Fibroblast of gingiva (primary cell): ENCODE measurements at regions not wholly inside any gene's neighbourhood (a gene's known extent, or its start where the extent isn't known, plus 50 kb on each side); places are given as distances from the start of the nearest gene placed in this dataset.
"Not testable (repeated sequence)": the region's sequence is repeated elsewhere in the genome, so short reads cannot be mapped to it uniquely, and the experiment has no call there.

ENCODE experiments used
- DNase-seq: peaks from one replicate; pipeline ENCODE4 v3.0.0-alpha.2; 2011; ENCODE audit warnings: low read depth

DNA sequence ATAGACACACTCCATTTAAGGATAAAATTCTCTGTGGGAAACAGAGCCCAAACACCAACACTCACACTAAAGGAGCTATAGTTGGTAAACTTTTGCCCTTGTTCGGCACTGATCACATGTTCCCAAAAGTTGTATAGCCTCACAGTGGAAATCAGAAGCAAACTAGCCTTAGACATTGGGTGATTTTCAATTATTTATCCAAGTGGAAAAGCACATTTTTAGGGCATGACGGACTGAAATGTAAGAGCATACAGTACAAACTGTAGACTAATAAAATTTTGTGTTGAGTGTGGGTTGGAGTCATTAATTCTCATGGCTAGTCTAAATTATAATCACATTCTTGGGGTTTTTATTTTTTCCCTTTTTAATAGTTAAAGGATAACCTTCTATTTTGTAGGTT, 202.4 kb downstream of the MOXD1 start:
- peak; percentile 49 for DNase-seq

DNA sequence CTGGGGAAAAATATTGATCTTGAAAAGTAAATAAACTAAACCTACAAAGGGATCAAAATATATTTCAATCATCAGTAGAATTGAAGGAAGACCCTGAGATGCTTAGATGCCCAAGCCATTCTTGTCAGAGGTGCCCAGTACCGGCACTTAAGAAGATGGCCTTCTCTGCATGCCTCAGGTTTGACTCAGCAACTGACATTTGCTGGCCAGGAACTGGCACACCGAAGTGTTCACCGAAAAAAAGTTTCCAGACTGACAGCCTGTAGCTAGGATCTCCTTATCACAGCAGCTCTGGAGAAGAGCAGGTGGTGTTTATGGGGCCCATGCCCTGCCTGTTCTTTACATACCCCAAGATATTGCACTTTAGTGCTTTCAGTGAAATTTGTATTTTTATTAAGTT, 203.2 kb downstream of the MOXD1 start:
- DNase-seq = peak; percentile 22

DNA sequence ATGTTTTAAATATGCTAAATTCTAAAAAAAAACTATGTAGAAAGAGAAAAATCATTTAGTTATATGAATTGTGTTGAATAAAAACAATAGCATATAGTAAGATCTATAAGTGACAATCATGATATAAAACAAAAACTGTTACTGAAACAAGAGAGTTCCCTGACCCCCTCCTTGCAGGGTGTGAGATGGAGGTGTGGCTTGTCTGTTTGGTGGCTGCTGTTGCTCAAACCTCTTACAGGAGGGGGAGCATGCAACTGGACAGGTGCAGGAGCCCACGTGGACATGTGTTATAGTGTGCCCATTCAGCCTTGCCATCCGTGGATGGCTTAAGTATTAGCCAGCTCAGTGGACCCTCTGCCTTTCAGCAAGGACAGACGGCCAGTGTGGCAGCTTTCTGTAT, 206.7 kb downstream of the MOXD1 start:
- DNase-seq = no peak

DNA sequence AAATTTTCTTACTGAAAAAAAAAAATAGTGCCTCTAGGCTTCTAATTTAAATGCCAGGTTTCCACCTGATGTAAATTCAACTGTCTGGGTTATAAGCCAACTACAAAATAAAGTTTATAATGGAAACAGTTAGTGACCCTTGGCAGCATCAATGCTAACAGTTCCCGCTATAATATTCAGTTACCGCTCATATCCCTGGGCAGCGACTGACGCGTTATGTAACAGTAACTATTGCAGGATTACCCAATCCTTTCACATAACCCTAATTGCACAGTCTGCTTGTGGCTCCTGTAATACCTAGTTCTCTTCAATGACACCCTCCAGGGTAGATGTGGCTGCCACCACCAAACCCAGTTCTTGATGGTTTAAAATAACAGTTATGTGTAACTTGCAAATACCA, 208.6 kb downstream of the MOXD1 start:
- peak; percentile 14 for DNase-seq

DNA sequence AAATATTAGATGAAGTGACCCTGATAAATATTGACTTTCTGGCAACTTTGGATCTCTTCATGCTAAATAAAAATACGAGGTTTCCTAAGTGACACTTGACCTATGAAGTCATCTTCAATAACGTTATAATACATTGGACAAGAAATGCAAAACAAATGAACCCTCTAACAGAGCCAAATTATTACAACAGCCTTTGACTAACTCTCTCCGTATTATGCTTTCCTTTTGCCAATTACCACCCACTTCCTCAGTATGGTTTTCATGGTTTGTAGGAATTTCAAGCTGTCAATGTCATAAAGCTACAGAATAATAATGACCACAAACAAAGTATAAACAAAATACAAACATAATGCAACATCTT, 210.5 kb downstream of the MOXD1 start:
- DNase-seq = peak; percentile 88

DNA sequence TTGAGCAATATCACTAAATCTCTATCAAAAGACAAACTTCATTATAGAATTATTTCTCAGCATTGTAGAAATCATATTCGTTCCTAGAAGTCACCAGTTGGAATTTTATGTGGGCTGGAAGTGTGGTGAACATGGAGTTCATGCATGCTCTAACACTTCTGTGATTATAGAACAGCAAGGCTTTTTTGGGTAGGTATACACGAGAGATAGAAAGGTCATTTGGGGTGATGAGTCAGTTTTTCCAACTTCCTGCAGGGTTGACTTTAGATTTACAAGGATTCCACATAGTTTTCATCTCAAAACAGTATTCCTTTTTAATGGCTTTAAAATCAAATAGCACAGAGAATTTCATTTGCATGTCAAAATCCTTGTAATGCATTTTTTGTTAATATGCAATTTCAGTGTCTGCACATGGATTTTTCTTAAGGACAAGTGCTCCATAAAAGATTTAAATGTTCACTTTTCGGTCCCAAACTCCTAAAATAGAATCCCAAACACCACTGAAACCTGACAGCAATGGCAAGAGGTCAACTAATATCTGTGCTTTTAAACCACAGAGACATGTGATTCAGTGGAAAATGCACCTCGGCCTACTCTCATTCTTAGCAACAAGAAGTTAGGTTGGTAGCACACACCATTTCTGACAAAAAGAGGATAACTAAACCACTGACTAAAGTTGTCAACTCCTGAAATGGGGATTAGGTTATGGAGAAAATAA, 211.0 kb downstream of the MOXD1 start:
- DNase-seq = peak; percentile 10

DNA sequence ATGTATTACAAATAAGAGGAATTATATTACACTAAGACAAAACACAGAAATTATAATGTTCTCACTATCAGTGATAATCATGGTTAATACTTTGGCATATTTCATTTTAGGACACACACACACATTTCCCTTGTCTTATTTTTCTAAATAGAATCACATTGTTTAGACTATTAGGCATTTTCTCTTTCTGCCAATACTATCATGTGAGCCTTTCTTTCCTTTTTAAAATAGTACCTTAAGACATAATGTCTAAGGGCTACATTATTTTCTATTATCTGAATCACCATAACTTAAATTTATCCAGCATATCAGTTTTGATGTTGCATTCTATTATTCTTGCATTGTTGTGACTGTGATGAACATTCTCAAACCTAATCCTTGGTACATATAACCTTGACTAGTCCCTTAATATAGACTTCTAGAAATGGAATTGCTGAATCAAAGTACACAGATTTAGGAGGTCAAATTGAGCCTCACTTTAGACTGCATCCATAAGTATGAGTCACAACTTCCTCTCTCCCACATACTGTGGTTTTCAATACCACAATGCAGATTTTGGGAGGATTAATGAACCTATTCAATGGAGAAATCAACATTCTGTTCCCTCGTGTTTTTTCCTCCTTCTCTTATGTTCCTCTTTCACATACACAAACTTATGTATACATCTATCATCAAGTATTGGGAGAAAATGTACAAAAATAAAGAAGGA, 212.6 kb downstream of the MOXD1 start:
- peak; percentile 50 for DNase-seq

DNA sequence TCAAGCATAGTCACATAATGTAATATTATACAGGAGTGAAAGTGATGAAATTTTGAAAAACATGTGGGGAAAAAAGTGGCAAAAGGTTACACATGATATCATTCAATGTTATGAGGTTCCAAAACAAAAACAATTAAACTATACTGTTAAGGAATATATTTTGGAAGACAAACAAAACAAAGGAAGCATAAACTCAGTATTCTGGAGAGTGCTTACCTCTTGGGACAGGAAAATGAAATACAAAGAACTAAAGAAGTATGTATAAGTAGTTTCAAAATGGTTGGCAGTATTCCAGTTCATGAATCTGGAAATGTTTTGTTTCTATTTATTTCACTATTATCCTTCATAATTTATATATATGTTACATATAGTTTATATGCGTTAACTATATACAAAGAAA, 213.5 kb downstream of the MOXD1 start:
- no peak for DNase-seq

DNA sequence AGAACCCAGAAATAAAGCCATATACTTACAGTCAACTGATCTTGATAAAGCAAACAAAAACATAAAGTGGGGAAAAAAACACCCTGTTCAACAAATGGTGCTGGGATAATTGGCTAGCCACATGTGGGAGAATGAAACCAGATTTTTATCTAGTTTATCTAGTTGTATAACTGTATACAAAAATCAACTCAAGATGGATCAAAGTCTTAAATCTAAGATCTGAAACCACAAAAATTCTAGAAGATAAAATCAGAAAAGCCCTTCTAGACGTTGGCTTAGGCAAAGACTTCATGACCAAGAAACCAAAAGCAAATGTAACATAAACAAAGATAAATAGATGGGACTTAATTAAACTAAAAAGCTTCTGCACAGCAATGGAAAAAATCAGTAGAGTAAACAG, 216.3 kb downstream of the MOXD1 start:
- DNase-seq = not testable (repeated sequence)

DNA sequence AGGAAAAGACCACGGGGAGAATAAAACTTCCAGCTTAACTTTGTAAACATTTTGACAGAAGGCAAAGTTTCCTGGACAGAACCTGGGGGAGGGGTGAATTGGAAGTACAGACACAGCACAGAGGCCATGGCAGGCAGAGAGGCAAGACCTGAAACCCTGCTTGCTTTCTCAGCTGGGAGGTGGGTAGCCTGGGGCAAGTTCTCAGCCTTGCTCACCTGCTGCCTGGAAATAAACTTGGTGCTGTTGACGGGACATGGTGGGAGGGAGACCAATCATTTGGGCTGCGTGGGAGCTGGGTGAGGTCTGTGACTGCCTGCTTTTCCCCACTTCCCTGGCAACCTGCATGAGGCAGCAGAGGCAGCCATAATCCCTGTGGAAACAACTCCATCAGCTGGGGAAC, 221.3 kb downstream of the MOXD1 start:
- DNase-seq = no peak

DNA sequence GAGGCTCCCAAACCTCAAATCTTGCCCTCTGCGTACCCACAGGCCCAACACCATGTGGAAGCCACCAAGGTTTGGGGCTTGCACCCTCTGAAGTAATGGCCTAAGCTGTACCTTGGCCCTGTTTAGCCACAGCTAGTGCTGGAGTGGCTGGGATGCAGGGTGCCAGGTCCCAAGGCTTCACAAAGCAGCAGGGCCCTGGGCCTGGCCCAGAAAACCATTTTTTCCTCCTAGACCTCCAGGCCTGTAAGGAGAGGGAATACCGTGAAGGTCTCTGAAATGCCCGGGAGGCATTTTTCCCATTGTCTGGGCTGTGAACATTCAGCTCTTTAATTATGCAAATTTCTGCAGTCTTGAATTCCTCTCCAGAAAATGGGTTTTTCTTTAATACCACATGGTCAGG, 223.7 kb upstream of the CCN2 start:
- no peak for DNase-seq

DNA sequence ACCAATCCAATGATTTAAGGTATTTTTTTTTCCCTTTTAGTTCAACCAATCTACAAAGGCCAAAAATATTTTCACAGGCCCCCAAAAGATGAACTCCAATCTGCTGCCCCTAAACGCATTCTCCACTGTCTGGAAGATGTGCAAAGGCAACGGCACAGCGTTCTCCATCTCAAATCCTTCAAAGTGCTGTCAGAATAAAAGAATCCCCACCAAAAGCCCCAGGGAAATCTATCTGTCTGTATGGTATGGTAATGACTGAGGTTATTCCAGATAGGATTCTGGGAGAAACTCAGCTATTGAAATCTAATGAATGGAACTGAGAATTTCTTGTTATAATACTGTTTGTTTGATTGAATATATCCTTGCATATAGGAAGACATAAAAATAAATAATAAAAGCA, 217.8 kb upstream of the CCN2 start:
- no peak for DNase-seq

DNA sequence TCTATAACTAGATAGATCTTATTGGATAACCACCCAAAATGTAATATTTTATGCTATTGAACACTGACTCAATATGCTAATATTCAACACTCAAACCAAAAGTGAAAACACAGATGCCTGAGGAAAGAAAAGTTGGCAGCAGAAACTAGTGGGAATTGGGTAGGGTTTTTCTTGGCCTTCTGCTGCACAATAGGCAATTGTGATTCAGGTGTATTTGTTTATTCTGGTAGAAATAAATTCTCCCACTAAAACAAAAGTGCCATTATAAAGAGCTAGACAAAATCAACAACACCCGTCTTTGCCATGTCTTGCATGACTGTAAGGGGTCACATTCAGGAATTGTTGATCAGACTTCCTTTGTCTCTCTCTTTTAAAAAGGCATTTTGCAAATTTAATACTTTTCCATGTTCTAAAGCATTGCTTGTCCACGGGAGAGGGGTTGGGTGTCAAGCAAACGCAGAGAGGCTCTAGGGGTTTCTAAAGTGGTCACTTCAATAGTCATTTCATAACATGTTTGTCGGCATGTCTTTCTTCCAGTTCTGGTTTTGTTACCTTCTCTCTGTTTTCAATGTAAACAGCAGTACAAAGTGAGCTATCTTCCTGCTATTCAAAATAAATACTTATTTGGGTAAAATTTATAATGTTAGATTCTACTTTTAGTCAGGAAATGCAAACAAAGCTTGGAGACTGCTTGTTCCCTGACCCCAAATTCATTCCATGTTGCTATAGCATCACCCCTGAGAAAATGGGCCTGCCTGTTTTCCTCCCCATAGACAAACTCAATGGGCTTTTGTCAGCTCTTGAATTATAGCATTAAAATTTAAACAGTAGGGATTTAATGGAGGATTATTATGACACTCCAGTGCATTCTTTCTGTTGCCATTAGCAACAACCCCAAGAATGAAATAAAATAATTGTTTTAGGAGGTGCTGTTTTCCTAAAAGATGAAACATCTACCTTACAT, 217.0 kb upstream of the CCN2 start:
- DNase-seq = no peak

DNA sequence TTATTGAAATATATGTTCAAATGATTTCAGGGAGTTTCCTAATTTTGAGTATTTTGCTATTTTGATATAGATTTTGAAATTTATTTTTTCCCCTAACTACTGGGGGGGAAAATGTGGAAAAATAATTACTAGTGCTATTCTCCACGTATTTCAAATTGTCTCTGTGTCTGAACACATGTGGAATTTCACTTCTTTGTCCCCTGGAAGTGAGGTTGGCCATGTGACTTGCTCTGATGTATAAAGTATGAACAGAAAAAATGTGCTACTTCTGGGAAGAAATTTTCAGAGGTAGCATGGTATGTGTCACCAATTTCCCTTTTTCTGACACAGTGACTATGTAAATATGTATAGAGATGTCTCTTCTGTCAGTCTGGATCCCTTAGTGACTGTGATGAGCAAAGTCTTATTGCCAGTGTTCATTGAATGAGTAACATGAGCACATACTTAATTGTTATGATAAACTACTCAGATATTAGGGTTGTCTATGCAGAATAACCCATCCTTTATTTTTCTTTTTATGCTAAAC, 215.4 kb upstream of the CCN2 start:
- no peak for DNase-seq

DNA sequence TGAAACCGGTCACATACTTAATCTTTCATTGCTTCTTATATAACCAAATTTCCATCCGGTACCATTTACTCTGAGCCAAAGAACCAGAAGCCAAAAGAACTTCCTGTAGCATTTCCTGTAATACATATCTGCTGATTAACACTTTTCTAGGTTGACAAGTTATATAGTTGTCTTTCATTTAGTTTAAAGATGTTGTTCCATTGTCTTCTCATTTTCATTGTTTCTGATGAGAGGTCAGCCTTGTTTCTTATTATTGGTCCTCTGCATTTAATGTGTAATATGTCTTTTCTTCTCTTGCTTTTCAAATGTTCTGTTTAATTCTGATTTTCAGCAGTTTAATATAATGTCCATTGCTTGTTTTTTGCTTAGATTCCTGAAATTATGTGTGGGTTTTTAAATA, 214.5 kb upstream of the CCN2 start:
- DNase-seq = no peak

DNA sequence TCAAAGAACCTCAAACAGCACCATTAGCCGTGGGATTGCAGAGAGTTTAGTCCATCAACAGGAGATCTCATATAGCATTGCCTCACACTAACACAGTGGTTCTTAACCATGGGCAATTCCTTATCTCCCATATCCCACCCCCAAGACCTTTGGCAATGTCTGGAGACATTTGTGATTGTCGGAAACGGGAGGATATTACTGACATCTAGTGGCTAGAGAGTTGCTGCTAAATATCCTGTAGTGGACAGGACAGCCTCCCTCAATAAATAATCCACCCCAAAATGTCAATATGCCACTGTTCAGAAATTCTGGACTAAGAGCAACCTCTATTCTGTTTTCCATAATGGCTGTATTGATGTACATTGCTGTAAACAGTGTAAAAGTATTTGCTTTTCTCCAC, 210.1 kb upstream of the CCN2 start:
- DNase-seq = peak; percentile 48

DNA sequence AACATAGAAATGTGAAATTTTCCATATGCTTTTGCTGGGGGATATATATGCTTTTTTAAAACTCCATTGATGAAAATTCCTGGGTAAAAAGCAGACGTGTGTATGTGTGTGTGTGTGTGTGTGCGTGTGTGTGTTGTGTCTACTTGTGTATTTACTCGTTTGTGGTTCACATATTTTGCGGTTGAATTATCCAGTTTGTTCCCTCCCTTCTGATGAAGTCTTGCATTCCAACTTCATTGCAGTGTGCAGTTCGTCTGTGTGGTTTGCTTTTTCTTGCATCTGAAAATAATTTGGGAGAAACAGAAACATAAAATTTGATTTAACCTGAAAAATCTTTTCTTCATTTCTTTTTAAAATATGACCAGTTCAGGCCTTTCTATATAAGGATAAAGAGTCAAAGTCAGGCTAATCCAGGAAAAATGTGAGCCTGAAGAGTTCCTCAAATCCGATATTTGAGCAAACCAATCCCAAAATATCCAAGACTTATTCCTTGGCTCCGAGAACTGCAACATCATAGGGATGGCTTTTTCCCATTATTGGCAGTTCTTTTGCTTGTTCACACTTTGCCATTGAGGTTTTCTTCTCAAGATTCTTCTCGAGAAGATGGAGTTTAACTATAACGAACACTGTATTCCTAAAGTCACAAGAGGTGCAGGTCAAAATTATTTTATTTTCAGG, 202.2 kb upstream of the CCN2 start:
- DNase-seq = peak; percentile 95

DNA sequence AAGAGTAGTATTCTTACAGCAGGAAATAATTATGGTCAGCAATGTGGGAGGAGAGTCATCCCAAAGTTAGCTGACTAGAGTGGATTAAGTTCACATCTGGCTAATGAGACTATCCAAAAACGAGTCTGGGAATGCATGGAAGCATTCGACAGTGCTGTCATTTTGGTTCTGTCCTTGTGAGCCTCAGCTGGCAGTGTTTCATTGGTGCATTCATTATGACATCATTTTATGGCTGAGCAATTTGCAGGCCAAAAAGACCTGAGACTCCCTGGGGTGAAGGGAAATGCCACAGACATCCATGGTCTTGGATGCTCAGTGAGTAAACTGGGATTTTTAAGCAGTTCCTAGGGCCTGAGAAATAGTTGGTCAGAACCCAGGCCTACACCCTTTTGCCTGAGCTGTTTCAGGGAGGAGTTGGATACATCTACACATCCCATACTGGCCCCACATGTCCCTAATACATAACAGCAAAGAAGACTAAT, 196.4 kb upstream of the CCN2 start:
- peak; percentile 95 for DNase-seq

DNA sequence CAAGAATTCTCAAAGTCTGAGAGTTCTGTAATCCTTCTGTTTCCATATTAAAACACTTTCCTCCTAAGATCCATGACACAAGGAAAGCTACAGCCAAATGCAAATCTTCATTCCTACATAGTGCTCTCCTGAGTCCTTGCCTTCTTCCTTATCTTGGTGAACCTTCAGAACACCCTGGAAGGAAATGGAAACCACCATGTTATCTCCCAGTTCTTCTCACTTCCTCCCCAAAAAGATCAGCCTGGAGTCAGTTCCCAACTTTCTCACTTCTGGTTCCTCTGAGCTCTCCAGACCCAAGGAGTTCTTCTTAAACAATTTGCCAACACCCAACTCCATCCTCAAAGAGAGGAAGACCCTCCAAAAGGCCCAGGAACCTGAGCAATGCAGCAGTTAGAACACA, 193.3 kb upstream of the CCN2 start:
- no peak for DNase-seq

DNA sequence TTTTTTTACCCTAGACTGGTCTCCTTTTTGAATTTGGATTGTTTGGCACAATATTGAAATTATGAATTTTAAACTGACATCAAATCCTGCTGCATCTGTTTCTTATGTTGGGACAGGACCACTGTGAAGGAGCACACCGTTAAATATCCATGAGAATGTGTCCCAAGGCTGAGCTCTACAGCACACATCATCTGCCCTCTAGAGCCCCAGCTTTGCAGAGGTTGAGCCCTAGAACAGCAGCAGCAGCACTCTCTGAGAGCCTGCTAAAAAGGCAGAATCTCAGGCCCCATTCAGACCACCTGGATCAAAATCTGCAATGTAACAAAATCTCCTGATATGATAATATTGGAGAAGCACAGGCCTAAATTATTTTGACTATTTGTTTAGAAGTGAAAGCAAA, 192.1 kb upstream of the CCN2 start:
- DNase-seq = no peak

DNA sequence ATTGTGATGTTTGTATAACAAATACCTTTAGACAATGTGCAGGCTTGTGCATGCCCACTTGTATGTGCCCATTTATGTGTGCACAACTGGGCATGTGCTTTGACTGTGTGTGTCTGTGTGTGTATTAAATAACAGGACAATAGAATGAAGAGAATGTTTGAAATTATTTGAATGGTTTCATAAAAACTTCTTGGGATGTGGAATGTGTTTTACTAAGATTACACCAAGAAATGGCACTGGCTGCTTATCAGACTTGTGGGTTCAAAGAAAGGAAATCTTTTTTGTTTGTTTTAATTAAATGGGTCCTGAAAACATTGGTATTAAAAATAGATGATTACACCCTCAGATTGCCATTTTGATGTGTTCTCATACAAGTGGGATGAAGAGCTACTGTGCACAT, 191.6 kb upstream of the CCN2 start:
- no peak for DNase-seq

DNA sequence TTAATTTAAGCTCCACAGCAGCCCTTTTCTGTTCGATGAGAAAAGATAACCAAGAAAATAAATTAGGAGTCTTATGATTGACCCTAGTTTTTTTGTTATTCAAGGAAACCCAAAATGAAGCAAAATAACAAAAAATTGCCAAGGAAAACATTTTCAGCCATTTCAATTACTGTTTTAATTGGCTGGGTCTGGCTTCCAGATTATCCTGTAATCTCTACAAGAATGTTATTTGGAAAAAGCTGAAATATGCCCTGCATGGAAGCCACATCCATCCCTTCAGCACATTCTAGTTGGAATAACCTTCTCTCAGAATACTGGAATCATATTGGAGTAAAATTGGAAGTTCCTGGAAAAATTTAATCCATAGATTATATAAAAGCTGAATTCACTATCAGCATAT, 191.1 kb upstream of the CCN2 start:
- DNase-seq = no peak
